GM12873 (cell line): ENCODE measurements at regions not wholly inside any gene's neighbourhood (a gene's known extent, or its start where the extent isn't known, plus 50 kb on each side); places are given as distances from the start of the nearest gene placed in this dataset.

Experiments
- TF ChIP-seq, protein P1 (sequence below): IDR thresholded peaks from 2 replicates; pipeline ENCODE4 v1.5.1; 2012; ENCODE audit warnings: low read depth, mild to moderate bottlenecking, moderate library complexity, low read length, control low read depth; ENCODE audit not compliant: insufficient read depth; ENCODE audit errors: missing control alignments

DNA sequence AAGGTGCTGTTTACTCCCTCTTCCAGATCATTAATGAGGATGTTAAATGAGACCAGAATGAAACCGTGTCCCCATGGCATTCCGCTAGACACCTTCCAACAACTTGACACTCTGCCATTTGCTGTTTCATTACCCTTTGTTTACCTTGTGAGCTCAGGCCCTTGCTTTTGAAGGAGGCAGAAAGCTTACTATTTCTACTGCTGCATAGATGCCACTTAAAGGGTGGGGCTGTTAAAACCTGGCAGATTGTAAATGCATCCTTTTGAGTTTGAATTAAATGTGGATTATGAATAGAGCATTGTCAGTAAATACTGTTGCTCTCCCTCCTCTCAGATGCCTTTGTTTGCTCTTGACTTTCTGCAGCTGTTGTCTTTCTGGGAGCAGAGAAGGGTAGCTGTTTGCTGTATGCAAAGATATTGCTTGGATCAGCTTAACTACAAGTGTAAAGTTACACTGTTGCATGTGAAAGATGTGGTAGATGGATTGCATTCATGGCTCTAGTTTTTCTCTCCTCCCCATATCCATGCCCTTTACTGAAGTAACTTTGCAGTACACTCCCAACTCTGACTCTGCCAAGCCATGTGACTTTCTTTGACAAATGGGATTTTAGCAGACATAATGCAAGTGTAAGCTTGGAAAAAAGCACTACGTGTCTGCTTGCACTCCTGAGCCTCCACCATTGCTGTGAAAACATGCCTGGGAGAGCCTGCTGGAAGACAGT is 75.0 kb upstream of the DHX15 start:
- TF ChIP-seq, protein P1, sequence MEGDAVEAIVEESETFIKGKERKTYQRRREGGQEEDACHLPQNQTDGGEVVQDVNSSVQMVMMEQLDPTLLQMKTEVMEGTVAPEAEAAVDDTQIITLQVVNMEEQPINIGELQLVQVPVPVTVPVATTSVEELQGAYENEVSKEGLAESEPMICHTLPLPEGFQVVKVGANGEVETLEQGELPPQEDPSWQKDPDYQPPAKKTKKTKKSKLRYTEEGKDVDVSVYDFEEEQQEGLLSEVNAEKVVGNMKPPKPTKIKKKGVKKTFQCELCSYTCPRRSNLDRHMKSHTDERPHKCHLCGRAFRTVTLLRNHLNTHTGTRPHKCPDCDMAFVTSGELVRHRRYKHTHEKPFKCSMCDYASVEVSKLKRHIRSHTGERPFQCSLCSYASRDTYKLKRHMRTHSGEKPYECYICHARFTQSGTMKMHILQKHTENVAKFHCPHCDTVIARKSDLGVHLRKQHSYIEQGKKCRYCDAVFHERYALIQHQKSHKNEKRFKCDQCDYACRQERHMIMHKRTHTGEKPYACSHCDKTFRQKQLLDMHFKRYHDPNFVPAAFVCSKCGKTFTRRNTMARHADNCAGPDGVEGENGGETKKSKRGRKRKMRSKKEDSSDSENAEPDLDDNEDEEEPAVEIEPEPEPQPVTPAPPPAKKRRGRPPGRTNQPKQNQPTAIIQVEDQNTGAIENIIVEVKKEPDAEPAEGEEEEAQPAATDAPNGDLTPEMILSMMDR, result no peak

GRCh38 chr4:24662056-24662455 is 77.7 kb upstream of the DHX15 start:
- TF ChIP-seq, protein P1, result no peak

GRCh38 chr4:24662542-24662941 is 78.2 kb upstream of the DHX15 start:
- TF ChIP-seq, protein P1, result no peak

GRCh38 chr4:24664956-24665355 is 80.6 kb upstream of the DHX15 start:
- TF ChIP-seq, protein P1, result no peak

GRCh38 chr4:24666316-24666715 is 82.0 kb upstream of the DHX15 start:
- TF ChIP-seq, protein P1, result no peak

GRCh38 chr4:24666816-24667477 is 82.6 kb upstream of the DHX15 start:
- TF ChIP-seq, protein P1, result no peak

- TF ChIP-seq, protein P1, result no peak
These were observed 84.6 kb upstream of the DHX15 start for GRCh38 chr4:24668956-24669355.
